ENCODE measurements at regions not wholly inside any gene's neighbourhood (a gene's known extent, or its start where the extent isn't known, plus 50 kb on each side); places are given as distances from the start of the nearest gene placed in this dataset.
"Not testable (repeated sequence)": the region's sequence is repeated elsewhere in the genome, so short reads cannot be mapped to it uniquely, and the experiment has no call there.

- no peak for DNase-seq
Observed at GRCh38 chr1:29395736-29396437, 159.6 kb downstream of the PTPRU start.

DNA sequence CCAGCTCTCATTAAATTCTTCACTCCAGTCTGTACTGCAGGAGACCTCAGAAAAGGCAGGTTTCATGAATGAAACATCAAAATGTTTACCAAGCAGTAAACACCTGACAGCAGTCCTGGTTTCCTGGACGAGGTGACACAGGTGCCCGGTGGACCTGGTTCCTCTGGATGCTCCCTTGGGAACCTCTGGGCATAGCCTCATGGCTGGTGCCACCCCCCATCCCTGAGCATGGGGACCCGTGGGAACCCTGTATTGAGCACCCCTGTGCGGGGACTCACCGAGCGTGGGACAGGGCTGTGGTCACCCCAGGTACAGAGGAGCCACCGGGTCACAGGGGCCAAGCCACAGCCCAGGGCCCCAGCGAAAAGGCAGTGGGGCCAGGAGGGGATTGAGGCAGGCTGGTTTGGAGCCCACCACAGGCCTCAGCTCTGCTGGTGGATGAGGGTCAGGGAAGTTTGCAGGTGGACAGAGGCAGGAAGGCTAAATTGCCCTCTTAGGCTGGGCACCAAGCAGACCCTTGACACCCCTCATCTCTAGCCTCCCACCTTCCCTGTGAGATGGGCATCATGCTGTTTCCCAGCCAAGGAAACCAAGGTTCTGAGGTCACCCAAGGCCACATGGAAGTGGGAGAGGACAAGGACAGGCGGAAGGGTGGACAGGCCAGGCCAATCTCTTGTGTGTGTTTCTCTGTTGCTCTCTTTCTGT is 158.4 kb downstream of the PTPRU start:
- DNase-seq, result no peak

DNA sequence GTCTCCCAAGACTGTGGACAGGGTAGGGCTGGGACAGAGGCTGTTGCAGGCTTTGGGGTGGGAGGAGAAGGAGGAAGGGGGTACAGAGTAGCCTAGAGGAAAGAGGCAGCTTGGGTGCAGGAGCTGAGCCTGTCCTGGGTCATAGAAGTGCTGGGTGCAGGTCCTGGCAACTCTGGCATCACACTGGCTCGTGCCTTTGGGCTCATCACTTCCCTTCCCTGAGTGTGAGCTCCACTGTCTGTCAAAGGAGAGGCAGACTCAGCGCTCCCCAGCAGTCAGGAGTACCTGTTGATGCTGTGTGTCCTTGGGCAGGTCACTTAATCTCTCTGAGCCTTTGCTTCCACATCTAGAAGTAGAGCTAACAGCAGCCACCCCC is 157.1 kb downstream of the PTPRU start:
- DNase-seq, result no peak

DNA sequence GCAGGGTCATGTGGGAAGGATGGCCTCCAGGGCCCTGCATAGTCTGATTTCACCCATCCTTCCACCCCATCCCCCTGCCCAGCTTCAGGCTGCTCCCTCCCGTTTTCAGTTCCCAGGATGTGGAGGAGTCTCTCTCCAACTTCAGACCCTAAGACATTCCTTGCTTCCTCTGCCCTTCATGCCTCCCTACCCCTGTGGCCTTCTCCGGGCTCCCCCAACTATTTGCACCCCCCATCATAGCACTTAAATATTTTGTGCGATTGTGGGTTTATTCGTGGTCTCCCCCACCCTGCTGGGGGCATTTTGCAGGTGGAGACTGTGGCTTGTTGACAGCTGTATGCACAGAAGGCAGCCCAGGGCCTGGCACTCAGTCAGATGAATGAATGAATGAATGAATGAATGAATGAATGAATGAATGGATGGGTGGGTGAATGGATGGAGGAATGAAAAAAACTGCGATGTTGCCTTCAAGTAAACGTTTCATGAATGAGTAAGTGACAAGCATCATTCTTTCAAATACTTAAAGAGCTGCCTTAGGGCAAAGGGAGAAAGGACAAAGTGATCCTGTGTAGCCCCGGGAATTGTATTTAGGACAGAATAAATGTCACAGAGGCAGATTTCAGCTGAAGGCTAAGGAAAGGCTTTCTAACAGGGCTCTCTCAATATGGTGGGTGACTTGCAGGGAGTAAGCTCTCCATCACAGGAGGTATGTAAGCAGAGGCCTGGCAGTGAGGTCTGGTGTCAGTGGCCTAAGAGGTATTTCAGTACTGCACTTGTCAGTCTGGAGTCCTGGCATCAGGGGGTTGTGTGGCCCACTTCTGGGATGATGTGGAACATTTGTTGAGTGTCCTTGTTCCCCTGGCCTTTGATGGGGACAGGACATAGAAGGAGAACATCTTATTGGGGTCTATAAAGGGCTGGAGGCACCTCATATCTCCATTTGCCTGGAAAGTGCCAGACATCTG is 156.4 kb downstream of the PTPRU start:
- no peak for DNase-seq

- no peak for DNase-seq
Observed at GRCh38 chr1:29392036-29392435, 155.7 kb downstream of the PTPRU start.

DNA sequence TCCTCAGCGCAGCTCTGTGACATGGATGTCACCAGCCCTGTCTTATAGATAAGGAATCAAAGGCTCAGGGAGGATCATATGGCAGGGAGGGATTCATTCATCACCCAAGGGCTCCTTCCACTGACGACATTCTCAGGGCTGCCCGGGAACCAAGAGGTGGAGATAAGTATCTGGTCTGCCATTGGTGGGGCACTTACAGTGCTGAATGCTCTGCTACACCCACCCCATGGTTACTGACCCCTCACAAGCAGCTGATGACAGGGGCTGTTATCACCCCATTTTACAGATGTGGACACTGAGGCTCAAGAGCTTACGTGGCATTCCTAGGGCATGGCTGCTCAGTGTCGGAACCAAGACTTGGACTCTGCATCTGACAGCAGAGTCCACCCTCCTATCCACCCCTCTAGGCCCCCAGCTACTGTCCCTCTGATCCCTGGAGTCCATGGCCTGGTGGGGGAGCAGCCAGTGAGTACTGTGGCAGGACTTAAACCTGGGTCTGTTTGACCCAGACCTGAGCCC is 155.1 kb downstream of the PTPRU start:
- no peak for DNase-seq

DNA sequence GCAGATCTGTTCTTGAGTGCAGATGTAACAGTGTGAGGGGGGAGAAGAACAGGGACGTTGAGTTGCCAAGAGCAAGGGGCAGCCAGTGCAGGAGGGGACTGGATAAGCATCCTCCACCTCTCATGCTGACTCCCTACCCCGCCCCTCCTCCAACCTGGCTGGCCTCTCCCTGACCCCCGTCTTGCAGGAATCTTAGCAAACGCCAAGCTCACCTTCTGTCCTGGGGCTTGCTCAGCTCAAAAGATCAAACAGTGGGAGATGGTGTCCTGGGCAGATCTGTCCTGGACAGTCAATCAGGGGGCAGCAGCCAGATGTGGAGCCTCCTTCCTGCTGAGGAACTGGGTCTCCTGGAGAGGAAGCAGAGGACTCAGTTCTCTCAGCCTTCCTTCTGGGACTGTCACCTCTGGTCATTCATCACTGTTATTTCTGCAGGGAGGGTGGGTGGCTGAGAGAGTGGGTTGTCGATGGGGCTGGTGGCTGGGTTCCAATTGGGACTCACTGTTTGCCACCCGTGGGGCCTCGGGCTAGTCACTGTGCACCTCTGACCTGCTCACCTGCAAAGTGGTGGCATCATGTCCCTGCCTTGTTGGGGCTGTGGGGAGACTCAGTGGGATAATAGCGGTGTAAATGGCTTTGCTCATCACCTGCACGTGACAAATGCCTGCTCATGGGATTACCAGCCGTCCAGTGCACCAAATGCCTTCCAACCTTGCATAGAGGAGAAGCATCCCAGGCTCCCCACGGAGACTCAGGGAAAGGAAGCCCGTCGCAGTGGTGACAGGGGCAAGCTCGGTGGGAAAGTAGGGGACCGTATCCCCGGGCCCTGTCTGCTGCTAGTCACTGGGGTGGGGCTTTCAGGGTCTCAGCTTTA is 154.4 kb downstream of the PTPRU start:
- no peak for DNase-seq

DNA sequence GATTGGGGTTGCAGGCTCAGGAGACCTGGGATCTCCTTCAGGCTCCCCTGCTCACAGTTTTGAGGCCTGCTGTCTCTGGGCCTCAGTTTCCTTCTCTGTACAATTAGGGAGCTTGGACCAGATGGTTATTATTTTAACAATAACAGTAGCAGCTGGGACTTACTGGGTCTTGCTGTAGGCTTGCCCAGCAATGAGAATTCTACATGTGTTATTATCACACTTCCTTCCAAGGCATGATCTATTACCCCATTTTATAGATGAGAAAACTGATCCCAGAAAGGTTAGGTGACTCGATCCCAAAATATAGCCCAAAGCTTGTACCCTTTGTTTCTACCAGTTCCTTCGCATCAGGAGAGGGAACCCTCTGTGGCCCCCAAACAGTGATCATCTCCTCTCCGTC is 153.8 kb downstream of the PTPRU start:
- DNase-seq, result no peak

DNA sequence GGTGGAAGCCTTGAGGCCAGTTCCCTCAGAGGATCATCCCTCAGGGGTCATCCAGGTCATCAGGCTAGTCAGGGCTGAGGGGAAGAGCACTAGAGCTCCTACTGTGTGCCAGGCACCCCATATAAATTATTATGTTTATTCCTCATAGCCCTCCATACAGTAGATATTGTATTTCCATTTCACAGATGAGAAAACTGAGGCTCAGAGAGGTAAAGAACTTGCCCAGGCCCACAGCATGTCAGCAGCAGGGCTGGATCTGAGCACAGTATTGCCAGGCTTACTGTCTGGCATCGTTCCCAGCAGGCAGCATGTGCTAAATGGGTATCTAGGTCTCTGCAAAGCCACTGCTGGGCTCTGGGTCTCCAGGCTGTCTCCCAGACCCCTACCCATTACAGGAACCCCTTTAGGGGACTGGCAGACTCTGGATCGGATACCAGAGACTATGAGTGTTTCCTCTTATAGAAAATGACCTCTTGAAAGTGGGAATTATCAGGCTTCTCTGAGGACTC is 153.3 kb downstream of the PTPRU start:
- no peak for DNase-seq

DNA sequence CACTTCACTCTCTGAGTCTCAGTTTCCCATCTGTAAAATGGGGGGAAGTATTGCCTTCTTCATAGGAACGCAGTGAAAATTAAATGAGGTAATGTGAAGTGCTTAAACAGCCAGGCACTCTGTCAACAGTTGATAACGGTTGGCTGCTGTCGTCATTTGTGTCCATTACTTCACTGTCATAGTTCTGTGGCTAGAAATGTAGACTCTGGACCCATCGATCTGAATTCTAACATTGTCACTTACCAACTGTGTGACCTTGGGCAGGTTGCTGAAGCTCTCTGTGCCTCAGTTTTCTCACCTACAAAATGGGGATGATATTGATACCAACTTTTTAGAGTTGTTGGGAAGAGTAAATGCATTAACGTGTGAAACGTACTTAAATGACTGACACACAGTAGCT is 152.6 kb downstream of the PTPRU start:
- DNase-seq, result no peak

- no peak for DNase-seq
Observed at GRCh38 chr1:29388170-29388569, 151.8 kb downstream of the PTPRU start.

DNA sequence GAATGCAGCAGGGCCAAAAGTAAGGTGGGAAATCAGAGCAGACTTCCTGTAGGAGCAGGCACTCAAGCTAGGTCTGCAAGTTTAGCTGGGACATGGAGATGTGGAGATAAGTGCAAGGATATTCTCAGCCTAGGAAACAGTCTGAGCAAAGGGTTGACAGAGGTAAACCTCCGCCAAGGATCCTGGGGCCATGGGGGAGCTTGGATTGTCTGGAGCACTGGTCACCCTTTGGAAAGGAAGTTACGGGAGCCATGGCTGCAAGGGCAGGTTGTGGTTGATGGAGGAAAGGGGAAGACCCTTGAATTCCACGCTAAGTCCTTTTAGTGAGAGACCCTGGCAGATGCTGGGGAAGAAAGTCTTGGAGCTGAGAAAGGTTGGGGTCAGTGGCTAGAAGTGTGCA is 150.9 kb downstream of the PTPRU start:
- DNase-seq, result no peak

DNA sequence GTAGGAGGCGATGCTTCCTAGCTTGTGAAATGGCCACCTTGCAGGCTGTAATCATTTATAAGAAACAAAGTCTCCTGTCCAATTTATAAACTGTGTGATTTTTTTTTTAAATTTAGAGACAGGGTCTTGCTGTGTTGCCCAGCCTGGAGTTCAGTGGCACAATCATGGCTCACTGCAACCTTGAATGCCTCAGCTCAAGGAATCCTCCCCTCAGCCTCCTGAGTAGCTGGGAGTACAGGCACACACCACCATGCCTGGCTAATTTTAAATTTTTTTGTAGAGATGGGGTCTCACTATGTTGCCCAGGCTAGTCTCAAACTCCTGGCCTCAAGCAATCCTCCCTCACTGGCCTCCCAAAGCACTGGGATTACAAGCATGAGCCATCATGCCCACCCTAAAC is 150.1 kb downstream of the PTPRU start:
- not testable (repeated sequence) for DNase-seq

DNA sequence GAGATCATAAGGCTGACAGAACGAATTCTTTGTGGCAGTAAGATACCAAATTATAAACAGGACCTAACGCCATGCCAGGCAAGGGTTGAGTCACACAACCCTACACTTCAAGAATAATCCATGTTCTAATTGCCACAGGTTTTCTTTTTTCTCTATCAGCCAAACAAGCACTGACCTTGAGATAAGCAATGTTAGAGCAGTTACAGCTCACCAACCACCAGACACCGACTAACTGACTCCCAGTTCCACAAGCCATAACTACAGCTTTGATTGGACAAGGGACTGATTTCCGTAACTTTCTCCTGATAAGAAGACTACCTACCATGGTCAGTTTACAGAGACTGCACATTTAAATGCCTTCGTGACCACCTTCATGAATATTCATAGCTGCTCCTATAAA is 149.6 kb downstream of the PTPRU start:
- DNase-seq, result no peak

DNA sequence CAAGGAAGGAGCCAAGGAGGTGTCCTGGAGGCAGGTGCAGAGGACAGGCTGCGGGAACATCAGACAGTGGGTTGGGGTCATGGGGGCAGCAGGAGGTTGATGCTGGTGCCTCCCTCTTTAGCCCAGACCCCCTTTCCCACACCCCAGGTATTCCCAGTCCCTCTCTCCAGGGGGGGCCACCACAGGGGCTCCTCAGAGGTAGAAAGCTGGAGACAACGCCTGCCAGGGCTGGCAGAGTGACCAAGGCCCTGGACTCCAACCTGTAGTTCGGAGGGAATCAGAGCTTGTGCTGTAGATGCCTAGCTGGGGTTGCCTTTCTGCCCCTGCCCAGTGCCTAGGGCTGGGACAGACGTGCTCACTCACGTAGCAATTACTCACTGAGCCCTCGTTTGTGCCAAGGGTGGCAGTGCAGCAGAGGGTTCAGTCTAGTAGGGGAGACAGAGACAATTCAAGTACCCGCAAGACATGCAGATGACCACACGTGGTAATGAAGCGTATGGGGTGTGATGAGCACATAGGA is 148.2 kb downstream of the PTPRU start:
- DNase-seq, result no peak

GRCh38 chr1:29383746-29384371 is 147.5 kb downstream of the PTPRU start:
- no peak for DNase-seq

- DNase-seq, result no peak
Observed at GRCh38 chr1:29382851-29383745, 146.8 kb downstream of the PTPRU start.

- no peak for DNase-seq
Observed at GRCh38 chr1:29381426-29381825, 145.1 kb downstream of the PTPRU start.

DNA sequence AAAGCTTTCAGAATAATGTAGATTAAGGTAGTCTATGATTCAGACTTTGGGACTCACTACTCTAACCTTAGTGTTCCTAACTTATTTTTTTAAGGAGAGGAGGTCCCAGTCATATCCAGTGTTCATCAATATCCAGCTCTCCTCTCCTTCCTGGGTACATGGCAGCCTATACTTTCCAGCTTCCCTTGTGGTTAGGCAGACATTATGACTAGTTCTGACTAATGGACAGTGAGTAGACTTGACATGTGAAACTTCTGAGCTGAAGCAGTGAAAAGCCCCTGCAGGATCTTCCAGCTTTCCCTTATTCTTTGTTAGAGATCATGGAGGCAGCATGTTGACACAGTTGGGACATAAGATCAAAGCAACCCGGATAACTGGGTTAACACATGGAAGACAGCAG is 144.2 kb downstream of the PTPRU start:
- no peak for DNase-seq

DNA sequence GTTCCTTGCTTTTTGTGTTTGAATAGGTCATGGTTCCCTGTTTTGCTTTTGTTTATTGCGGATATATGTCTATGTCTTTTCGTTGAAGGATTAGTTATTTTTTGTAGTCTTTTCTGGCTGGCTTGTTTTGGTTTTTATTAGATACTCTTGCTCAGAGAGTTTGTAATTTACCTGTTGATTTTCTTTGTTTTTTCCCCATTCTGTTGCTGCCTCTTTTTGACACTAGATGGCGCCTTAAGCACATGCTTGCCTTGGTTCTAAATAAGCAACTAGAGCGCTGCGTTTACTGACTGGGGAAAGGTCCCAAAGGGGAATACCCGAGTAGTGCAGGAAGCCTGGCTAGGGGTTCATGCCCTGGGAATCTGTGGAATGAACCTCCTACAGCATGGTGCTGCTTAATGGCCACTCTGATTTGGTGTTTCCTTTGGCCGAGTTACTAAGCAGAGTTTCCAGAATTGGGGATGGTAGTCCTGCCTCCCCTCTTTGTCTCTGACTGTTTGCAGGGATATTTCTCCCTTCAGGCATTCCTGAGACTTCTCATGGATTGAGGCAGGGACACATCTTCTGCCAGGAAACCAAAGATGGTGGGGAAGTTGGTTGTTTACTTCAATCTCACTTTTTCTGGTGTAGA is 143.2 kb downstream of the PTPRU start:
- peak; percentile 4 to 55 for DNase-seq
